ENCODE measurements at regions not wholly inside any gene's neighbourhood (a gene's known extent, or its start where the extent isn't known, plus 50 kb on each side); places are given as distances from the start of the nearest gene placed in this dataset.
"Not testable (repeated sequence)": the region's sequence is repeated elsewhere in the genome, so short reads cannot be mapped to it uniquely, and the experiment has no call there.

GRCh38 chr16:88165040-88165544 lies 213.9 kb downstream of the BANP start:
- not testable (repeated sequence) for DNase-seq

- not testable (repeated sequence) for DNase-seq
These were observed 214.4 kb downstream of the BANP start for GRCh38 chr16:88165683-88166082.

GRCh38 chr16:88166209-88166773 lies 215.1 kb downstream of the BANP start:
- not testable (repeated sequence) for DNase-seq

GRCh38 chr16:88167798-88168556 lies 214.8 kb upstream of the ZNF469 start:
- not testable (repeated sequence) for DNase-seq

- not testable (repeated sequence) for DNase-seq
These were observed 214.2 kb upstream of the ZNF469 start for GRCh38 chr16:88168557-88168949.

GRCh38 chr16:88169136-88169830 lies 213.5 kb upstream of the ZNF469 start:
- not testable (repeated sequence) for DNase-seq

- not testable (repeated sequence) for DNase-seq
These were observed 213.0 kb upstream of the ZNF469 start for GRCh38 chr16:88169831-88170165.

- no peak for DNase-seq
These were observed 212.2 kb upstream of the ZNF469 start for GRCh38 chr16:88170528-88170991.

GRCh38 chr16:88171126-88171525 lies 211.6 kb upstream of the ZNF469 start:
- not testable (repeated sequence) for DNase-seq

GRCh38 chr16:88176184-88176583 lies 206.6 kb upstream of the ZNF469 start:
- DNase-seq: not testable (repeated sequence)

- DNase-seq: not testable (repeated sequence)
These were observed 206.1 kb upstream of the ZNF469 start for GRCh38 chr16:88176591-88177180.

- DNase-seq: not testable (repeated sequence)
These were observed 204.5 kb upstream of the ZNF469 start for GRCh38 chr16:88178251-88178650.

GRCh38 chr16:88178896-88179295 lies 203.9 kb upstream of the ZNF469 start:
- not testable (repeated sequence) for DNase-seq

GRCh38 chr16:88182967-88183881 lies 199.5 kb upstream of the ZNF469 start:
- DNase-seq: not testable (repeated sequence)

- not testable (repeated sequence) for DNase-seq
These were observed 198.7 kb upstream of the ZNF469 start for GRCh38 chr16:88184053-88184452.

GRCh38 chr16:88184566-88185355 lies 198.0 kb upstream of the ZNF469 start:
- not testable (repeated sequence) for DNase-seq

- not testable (repeated sequence) for DNase-seq
These were observed 197.4 kb upstream of the ZNF469 start for GRCh38 chr16:88185406-88185805.

GRCh38 chr16:88185976-88186888 lies 196.5 kb upstream of the ZNF469 start:
- not testable (repeated sequence) for DNase-seq

GRCh38 chr16:88186889-88187870 lies 195.6 kb upstream of the ZNF469 start:
- not testable (repeated sequence) for DNase-seq

All from NCI-H1930 (cell line).